Left lung (tissue), 4 donors: ENCODE measurements at regions not wholly inside any gene's neighbourhood (a gene's known extent, or its start where the extent isn't known, plus 50 kb on each side); places are given as distances from the start of the nearest gene placed in this dataset.

Source experiments
- ATAC-seq: fragments of 200-7000 bp; cut with Tn5 transposase; one replicate; pipeline ENCODE4 v1.9.1; 2020; ENCODE audit warnings: moderate library complexity
- DNase-seq, 4 donors: peaks; one replicate each; pipeline ENCODE4 v3.0.0-alpha.2; 2013 to 2020
- H3K27ac ChIP-seq, 2 donors: fragments of 200-600 bp; sonication (generic) in 1 of 2; one replicate each; pipeline versions ENCODE4 v1.5.0 to v1.8.0; 2020 to 2021
- H3K27me3 ChIP-seq, 2 donors: fragments of 200-600 bp; sonication (generic) in 1 of 2; one replicate each; pipeline versions ENCODE4 v1.5.0 to v1.8.0; 2020 to 2021
- H3K36me3 ChIP-seq, 2 donors: fragments of 200-600 bp; sonication (generic) in 1 of 2; one replicate each; pipeline versions ENCODE4 v1.5.0 to v1.8.0; 2020 to 2021
- H3K4me1 ChIP-seq, 2 donors: fragments of 200-600 bp; one replicate each; pipeline ENCODE4 v1.8.0; 2021
- H3K4me3 ChIP-seq, 2 donors: fragments of 200-600 bp; sonication (generic) in 1 of 2; one replicate each; pipeline versions ENCODE4 v1.5.0 to v1.8.0; 2020 to 2021; ENCODE audit warnings: mild to moderate bottlenecking in 1 of 2
- H3K9me3 ChIP-seq, 2 donors: fragments of 200-600 bp; sonication (generic) in 1 of 2; one replicate each; pipeline versions ENCODE4 v1.5.0 to v1.8.0; 2020 to 2021
- intact Hi-C, 2 donors: fragments of 100-400 bp; cut with DNase I; formaldehyde crosslinking; loops; one replicate each; pipeline versions ENCODE4 v1.11.2 to v1.14.2; 2022
- TF ChIP-seq, protein P1 (sequence below), 2 donors: fragments of 200-600 bp; sonication (generic) in 1 of 2; IDR thresholded peaks; one replicate each; pipeline versions ENCODE4 v1.5.0 to v1.8.0; 2021; ENCODE audit warnings: antibody characterized with exemption in 2 of 2
- donor health status: DM: no; HTN: yes; CAD: no.
- donor health status: DM: no; HTN: no; CAD: no.

DNA sequence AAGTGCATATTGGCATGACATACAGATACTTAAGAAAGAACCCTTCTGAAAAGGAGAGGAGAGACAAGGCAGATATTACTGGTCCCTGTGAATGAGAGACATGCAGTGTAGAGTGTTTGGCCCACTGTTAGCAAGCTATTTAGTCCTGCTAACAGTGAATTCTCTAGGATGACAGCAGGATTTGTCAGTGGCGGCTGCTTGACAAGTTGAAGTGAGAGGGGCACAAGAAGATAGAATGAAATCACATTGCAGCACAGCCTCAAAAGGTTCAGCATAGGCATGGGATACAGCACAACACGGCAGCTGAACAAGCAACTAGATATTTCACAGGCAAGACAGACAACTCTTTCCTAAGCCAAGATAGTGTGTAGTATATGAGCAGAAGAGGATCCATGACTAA is 407.9 kb downstream of the PLA2G4A start:
- Histone ChIP-seq H3K4me1 (no peaks in the 10 kb centered on the region), H3K4me3 (no peak overlapping the region), H3K9me3 (no peaks in the 10 kb centered on the region), H3K27ac (no peak overlapping the region), H3K27me3 (no peaks in the 10 kb centered on the region), H3K36me3 (no peaks in the 10 kb centered on the region)
- DNase-seq (no peak), ATAC-seq (no peak)
- intact Hi-C loops, result no loop called here
- TF ChIP-seq, protein P1, sequence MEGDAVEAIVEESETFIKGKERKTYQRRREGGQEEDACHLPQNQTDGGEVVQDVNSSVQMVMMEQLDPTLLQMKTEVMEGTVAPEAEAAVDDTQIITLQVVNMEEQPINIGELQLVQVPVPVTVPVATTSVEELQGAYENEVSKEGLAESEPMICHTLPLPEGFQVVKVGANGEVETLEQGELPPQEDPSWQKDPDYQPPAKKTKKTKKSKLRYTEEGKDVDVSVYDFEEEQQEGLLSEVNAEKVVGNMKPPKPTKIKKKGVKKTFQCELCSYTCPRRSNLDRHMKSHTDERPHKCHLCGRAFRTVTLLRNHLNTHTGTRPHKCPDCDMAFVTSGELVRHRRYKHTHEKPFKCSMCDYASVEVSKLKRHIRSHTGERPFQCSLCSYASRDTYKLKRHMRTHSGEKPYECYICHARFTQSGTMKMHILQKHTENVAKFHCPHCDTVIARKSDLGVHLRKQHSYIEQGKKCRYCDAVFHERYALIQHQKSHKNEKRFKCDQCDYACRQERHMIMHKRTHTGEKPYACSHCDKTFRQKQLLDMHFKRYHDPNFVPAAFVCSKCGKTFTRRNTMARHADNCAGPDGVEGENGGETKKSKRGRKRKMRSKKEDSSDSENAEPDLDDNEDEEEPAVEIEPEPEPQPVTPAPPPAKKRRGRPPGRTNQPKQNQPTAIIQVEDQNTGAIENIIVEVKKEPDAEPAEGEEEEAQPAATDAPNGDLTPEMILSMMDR (IDR thresholded peaks at IDR 0.05), result no peak

DNA sequence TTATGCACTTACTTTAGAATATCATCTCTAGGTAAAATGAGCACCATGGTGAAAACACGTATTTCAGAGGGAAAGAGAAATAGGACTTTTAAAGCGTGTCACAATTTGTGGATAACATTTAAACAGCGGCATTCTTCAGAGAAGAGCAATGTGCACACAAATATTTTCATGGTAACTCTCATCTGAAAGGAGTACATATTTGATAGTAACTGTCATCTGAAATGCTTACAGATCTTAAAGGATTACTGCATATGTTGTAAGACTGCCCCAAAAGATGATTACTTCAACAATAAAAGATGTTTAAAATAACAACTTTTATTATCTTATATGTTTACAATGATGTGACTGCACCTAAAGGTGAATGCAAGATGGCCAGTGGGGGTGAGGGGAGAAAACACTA is 408.8 kb downstream of the PLA2G4A start:
- no peaks in the 10 kb centered on the region for H3K9me3 ChIP-seq
- no peak overlapping the region for H3K4me3 ChIP-seq
- intact Hi-C loops, result no loop called here
- no peak overlapping the region for H3K27ac ChIP-seq
- H3K27me3 ChIP-seq, result no peaks in the 10 kb centered on the region
- no peak for ATAC-seq
- no peaks in the 10 kb centered on the region for H3K36me3 ChIP-seq
- no peak for DNase-seq
- no peaks in the 10 kb centered on the region for H3K4me1 ChIP-seq
- TF ChIP-seq, protein P1 (IDR thresholded peaks at IDR 0.05), result no peak

DNA sequence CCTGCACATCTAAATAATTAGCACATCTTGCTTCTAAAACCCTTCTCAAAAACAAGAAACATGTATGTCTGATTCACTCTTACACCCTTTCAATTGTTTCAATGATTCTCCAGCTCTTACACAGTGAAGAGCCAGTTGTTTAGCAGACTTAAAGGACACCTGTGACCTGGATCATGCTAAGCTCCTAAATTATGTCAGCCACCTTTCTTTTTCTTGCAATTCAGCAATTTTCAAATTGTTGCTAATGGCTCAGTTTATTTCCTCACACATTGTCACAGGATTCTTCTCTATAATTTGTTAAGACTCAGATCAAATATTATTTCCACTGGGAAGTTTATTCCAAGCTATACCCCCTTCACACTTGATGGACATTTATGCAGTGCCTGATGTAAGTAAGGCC is 413.2 kb downstream of the PLA2G4A start:
- H3K4me1 ChIP-seq, result no peaks in the 10 kb centered on the region
- H3K27ac ChIP-seq, result no peak overlapping the region
- DNase-seq, result no peak
- no peaks in the 10 kb centered on the region for H3K9me3 ChIP-seq
- no peak overlapping the region for H3K4me3 ChIP-seq
- TF ChIP-seq, protein P1 (IDR thresholded peaks at IDR 0.05), result no peak
- ATAC-seq, result no peak
- no peaks in the 10 kb centered on the region for H3K27me3 ChIP-seq
- no peaks in the 10 kb centered on the region for H3K36me3 ChIP-seq
- intact Hi-C loops, result no loop called here

DNA sequence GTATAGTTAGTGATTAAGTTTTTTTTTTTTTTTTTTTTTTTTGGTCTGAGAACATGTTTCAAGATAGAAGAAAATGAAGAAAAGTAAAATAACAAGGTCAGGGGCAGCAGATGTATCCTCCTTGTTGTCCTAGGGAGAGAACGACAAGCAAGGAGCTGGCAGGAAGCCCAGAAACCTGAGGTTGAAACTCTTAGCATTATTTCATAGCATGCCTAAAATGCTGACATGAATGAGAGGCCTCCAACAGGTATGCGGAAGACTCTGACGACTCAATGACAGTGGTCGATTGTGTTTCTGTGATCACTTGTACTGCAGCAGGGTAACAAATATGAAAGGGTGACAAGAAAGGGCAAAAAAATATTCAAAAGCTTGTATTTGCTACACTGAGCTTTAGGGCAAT is 415.9 kb downstream of the PLA2G4A start:
- DNase-seq, result peak in 1 of 4 donors; percentile 35
- TF ChIP-seq, protein P1 (IDR thresholded peaks at IDR 0.05), result no peak
- intact Hi-C loops, result no loop called here

DNA sequence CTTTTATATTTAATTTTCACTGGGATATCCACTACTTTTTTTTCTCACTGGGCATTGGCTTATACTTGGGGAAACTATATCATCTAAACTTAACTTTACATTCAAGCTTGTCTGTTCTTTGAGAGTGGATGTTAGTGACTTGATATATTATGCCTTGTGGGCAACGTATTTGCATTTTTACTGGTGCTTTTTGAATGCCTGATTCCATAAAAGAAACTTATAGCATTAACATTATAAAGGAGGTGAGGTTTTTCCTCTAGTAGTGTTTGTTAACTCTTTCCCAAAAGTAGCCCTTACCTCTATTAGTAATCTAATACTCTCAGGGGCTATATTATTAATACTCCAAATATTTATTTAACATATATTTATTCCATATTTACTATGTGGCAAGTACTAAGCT is 416.5 kb downstream of the PLA2G4A start:
- no peak for DNase-seq
- H3K27ac ChIP-seq, result no peak overlapping the region
- TF ChIP-seq, protein P1 (IDR thresholded peaks at IDR 0.05), result no peak
- ATAC-seq, result no peak
- H3K4me3 ChIP-seq, result no peak overlapping the region
- no peaks in the 10 kb centered on the region for H3K36me3 ChIP-seq
- H3K4me1 ChIP-seq, result no peaks in the 10 kb centered on the region
- H3K9me3 ChIP-seq, result no peaks in the 10 kb centered on the region
- no peaks in the 10 kb centered on the region for H3K27me3 ChIP-seq
- intact Hi-C loops, result no loop called here

More for the DNA sequence above, 415.9 kb downstream of the PLA2G4A start:
- no peaks in the 10 kb centered on the region for H3K9me3 ChIP-seq
- no peaks in the 10 kb centered on the region for H3K27me3 ChIP-seq
- no peaks in the 10 kb centered on the region for H3K4me1 ChIP-seq
- H3K36me3 ChIP-seq, result no peaks in the 10 kb centered on the region
- no peak overlapping the region for H3K4me3 ChIP-seq
- peak; percentile 41 for ATAC-seq
- H3K27ac ChIP-seq, result no peak overlapping the region
